ENCODE measurements at regions not wholly inside any gene's neighbourhood (a gene's known extent, or its start where the extent isn't known, plus 50 kb on each side); places are given as distances from the start of the nearest gene placed in this dataset.
A peak's percentile ranks its signal among the peaks of the same experiment; 100 is the strongest.

DNA sequence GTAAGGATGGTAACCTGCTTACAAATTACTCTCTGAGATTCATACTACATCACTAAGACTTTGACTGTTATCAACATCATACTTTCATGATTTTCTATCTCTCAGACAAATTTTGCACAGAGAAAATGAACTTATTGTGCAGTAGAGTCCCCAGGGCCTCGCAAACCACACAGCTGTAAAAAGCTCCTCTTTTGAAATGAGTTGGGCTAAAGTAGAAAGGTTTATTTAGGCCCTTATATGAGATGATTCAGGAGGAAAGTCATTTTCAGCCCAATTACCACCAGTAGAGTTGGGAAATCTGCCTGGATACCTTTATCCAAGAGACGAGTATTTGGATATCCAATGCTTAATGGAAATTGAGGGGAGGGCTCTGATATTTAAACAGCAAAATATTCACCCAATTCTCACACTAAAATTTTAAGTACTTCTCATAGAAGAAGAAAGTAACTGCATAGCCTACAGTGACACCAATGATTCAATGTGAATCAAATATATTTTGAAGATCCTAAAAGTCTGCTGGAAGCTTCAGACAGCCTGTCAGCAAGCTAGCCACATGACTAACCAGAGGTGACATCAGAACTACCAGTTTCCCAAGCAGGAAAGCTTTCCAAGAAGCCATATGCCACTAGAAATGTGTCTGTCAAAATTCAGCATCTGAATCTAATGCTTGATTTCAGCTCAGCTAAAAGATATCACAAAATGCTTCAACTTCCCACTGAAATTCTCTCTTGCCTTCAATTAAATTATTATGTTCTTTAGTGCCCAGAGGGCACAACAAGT is 190.1 kb upstream of the SYT1 start:
- DNase-seq (ENCODE audit: low read depth in 4 of 4, low spot score in 2 of 4) = no peak

DNA sequence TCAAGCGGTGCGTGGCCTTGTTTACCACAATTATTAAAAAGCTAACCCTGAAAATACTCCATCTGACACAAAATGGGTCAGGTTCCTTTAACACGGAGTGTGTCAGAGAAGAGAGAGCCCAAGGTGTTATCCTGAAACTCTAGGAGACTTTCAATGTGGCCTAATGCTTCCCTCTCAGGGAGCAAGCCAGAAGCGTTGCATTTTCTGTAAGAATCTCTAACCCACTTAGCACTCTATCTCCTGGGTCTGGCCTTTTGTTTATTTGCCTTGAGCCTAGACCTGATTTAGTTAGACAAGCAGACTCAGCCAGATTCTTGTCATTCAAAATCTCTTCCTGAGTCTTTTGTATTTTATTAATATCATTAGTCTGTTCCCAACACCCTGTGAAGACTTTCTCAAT is 184.0 kb upstream of the SYT1 start:
- no peak for DNase-seq (ENCODE audit: low read depth in 4 of 4, low spot score in 2 of 4)

- DNase-seq (ENCODE audit: low read depth in 4 of 4, low spot score in 2 of 4) = no peak
Observed at GRCh38 chr12:78683031-78683430, 181.5 kb upstream of the SYT1 start.

DNA sequence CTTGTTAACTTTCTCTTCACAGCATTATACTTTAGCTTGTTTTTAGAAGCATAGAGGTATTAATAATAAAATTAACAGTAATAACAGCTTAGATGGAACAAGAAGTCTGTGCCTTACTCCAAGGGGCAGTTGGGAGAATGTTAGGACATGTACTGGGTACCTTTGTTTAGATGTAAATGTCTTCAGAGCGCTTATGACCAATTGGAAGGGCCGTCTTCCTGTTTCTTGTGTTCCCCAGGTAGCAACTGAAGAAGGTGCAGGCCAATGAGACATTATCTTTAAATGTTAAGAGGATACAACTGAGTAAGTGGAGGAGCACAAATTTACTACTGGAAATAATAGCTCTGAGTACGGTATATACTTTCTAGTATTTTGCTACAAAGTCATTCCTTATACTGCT is 180.9 kb upstream of the SYT1 start:
- no peak for DNase-seq (ENCODE audit: low read depth in 4 of 4, low spot score in 2 of 4)

DNA sequence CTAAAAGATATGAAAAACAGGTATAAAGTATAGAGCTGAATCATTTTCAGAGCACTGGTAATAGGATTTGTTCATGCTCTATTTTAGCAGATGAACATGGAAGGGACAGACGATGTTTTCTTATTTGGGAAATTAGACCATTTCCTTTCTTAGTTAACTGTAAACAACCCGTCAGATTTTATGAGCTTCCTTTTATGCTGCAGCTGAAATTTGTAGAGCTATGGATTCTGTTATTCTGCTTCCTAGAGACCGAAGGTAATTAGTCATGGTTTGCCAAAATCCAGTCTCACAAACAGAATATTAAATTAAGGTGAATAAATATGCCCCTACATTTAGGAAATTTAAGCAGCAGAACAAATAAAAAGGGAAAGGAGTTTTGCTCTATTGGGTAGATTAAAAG is 180.2 kb upstream of the SYT1 start:
- no peak for DNase-seq (ENCODE audit: low read depth in 4 of 4, low spot score in 2 of 4)

DNA sequence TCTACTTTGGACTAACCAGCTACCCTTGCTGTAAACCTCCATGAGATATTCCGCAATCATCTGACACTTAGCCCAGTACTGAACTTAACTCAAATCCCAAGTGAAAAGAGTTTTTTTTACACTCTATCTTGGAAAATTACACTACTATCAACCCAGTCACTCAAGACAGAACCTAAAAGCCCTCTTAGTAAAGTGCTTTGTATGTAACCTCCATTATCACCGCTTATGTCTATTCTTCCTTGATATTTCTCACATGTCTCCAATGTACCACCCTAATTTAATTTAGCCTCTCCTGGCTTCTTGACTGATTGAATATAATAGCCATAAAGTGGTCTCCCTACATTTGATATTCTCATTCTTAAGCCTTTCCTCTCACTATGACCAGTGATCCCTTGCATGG is 168.8 kb upstream of the SYT1 start:
- no peak for DNase-seq (ENCODE audit: low read depth in 4 of 4, low spot score in 2 of 4)

- no peak for DNase-seq (ENCODE audit: low read depth in 4 of 4, low spot score in 2 of 4)
Observed at GRCh38 chr12:78696267-78696666, 168.3 kb upstream of the SYT1 start.

DNA sequence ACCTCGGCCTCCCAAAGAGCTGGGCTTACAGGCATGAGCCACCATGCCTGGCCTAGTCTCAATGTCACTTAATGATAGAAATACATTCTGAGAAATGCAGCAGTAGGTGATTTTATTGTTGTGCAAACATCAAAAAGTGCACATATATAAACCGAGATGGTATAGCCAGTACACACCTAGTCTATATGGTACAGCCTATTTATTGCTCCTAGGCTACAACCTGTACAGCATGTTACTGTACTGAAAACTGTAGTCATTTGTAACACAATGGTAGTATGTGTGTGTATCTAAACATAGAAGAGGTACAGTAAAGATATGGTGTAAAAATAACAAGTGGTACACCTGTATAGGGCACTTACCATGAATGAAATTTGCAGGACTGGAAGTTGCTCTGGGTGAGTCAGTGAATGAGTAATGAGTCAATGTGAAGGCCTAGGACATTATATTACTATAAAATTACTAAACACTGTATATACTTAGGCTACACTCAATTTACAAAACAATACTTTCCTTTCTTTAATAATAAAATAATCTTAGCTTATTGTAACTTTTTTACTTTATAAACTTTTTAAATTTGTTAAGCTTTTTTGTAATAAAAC is 166.7 kb upstream of the SYT1 start:
- DNase-seq (ENCODE audit: low read depth in 4 of 4, low spot score in 2 of 4) = no peak

GRCh38 chr12:78698747-78699146 is 165.8 kb upstream of the SYT1 start:
- DNase-seq (ENCODE audit: low read depth in 4 of 4, low spot score in 2 of 4) = no peak

DNA sequence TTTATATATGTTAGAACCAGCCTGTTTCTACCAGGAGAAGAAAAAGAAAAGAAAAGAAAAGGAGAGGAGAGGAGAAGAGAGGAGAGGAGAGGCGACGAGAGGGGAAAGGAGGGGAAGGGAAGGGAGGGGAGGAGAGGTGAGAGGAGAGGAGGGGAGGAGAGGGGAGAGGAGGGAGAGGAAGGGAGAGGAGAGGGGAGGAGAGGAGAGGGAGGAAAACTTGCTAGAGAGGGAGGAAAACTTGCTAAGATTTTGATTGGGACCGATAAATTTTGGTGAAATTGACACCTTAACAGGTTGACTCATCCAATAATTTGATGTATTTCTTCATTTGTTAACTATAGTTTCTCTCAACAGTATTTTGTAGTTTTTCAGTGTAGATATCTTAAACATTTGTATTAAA is 164.0 kb upstream of the SYT1 start:
- DNase-seq (ENCODE audit: low read depth in 4 of 4, low spot score in 2 of 4) = no peak

GRCh38 chr12:78703820-78704525 is 160.6 kb upstream of the SYT1 start:
- DNase-seq (ENCODE audit: low read depth in 4 of 4, low spot score in 2 of 4) = no peak

GRCh38 chr12:78711954-78712353 is 152.6 kb upstream of the SYT1 start:
- no peak for DNase-seq (ENCODE audit: low read depth in 4 of 4, low spot score in 2 of 4)

DNA sequence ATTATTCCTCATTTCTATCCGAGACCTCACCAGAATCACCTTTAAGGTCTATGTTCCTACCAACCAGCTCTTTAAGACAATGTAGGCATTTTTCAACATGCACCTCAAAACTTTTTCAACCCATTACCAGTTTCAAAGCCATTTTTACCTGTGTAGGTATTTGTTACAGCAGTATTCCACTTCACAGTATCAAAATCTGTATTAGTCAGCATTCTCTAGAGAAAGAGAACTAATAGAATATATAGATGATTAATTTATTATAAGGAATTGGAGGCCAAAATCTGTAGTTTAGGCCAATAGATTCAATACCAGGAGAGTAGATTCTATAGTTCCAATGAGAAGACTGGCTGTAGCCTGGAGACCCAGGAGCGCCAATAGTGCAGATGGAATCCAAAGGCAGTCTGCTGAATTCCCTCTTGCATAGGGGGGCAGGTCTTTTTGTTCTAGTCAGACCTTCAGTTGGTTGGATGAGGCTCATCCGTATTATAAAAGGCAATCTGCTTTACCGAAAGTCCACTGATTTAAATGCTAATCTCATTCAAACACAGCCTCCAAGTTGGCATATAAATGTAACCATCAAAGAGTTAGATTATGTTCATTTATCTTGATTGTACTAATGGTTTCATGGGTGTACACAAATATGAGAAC is 151.6 kb upstream of the SYT1 start:
- no peak for DNase-seq (ENCODE audit: low read depth in 4 of 4, low spot score in 2 of 4)

- no peak for DNase-seq (ENCODE audit: low read depth in 4 of 4, low spot score in 2 of 4)
Observed at GRCh38 chr12:78719721-78720120, 144.9 kb upstream of the SYT1 start.

GRCh38 chr12:78721906-78722305 is 142.7 kb upstream of the SYT1 start:
- peak; percentile 11 to 32 (median 20) for DNase-seq (ENCODE audit: low read depth in 4 of 4, low spot score in 2 of 4)

DNA sequence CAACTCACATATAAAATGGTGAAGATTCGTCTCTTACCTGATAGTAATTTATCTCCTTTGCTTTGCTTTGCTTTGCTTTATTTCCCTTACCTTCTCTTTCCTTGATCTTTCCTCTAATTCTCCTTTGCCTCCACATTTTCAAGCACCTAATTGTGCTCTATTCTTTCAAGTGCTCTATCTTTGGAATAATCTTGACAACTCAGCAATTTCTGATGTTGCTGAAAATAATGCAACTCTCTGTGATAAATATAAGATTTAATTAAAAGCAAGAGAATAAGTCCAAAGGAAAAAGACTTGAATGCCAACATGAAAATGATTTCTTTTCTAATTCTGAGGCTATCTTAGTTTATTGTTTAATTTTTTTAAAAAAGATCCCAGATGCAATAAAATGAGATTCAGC is 139.5 kb upstream of the SYT1 start:
- DNase-seq (ENCODE audit: low read depth in 4 of 4, low spot score in 2 of 4) = no peak

DNA sequence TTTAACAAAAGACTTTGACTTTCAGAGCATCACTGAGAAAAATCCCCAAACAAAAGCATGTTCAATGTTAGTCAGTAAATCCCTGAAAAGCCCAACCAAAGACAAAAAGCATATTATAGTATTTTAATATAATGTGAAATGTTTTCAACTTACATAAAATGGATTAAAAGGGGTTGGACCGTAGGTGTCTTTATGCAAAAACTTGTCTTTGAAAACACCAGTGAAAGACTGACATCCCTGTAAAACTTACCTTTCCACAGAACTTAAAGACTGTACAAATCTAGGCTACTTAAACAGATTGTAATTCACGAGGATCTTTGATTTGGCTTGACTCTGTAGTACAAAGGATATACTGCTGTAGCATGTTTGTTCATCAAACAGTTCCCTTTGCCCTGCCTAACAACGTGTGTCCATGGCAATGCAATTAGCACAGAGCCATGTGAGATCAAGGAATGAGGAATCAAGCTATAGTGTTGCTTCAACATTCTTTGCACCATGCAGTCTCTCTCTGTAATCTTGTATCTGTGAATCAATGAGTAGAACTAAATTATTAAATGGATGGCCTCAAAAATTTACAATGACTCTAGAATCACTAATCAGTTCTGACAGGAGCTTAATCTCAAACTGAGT is 138.5 kb upstream of the SYT1 start:
- no peak for DNase-seq (ENCODE audit: low read depth in 4 of 4, low spot score in 2 of 4)

DNA sequence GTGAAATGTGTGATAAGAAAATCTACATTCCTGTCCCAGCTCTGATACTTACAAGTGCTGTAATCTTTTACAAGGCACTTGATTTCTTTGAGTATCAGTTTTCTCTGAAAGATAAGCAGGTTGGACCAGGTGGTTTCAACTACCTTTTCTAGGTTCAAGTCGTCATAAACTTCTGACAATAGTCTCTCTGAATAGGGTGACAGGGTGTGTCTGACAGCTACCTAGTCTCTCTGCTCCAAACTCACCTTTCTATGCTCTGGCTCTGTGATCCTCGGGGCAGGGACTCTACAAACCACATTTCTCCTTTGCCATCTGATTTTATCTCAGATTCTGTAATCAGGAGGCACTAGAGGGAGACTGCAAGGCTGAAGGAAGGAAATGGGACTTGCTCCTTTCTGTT is 137.7 kb upstream of the SYT1 start:
- no peak for DNase-seq (ENCODE audit: low read depth in 4 of 4, low spot score in 2 of 4)

DNA sequence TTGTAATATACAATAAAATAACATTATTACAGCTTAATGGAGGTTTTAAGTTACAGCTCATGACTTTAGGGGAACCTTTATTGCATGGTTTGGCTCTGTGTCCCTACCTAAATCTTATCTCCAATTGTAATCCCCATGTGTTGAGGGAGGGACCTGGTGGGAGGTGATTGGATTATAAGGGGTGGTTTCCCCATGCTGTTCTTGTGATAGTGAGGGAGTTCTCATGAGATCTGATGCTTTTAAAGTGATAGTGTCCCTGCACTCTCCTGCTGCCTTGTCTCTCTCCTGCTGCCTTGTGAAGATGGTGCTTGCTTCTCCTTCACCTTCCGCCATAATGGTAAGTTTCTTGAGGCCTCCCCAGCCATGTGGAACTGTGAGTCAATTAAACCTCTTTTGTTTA is 132.1 kb upstream of the SYT1 start:
- no peak for DNase-seq (ENCODE audit: low read depth in 4 of 4, low spot score in 2 of 4)

GRCh38 chr12:78739653-78740052 is 124.9 kb upstream of the SYT1 start:
- DNase-seq (ENCODE audit: low read depth in 4 of 4, low spot score in 2 of 4) = no peak

DNA sequence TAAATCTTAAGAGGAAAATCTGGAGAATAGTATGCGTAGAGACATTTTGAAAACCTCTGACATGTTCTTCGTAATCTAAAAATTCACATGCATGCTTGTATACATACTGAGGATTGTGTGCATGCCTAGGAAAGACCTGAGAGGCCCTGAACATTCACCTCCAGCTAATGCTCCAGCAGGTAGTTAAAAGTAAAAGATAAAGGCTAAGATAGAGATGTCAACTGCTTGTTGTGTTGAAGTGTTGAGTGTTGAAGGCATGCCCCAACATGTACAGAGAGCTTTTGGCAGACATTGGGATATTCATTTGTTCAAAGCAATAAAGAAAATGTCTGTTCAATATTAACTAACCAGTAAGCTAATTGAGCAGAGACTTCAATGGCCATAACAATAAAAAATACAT is 118.6 kb upstream of the SYT1 start:
- DNase-seq (ENCODE audit: low read depth in 4 of 4, low spot score in 2 of 4) = no peak

Data from left renal cortex interstitium (tissue), 4 donors.